Activated CD8-positive, alpha-beta memory T cell treated with anti-CD3 and anti-CD28 coated beads for 36 hours (primary cell): ENCODE measurements at regions not wholly inside any gene's neighbourhood (a gene's known extent, or its start where the extent isn't known, plus 50 kb on each side); places are given as distances from the start of the nearest gene placed in this dataset.

Experiments
- CTCF ChIA-PET: fragments of 350-600 bp; sonication (Branson Sonifier 250); formaldehyde crosslinking; loops from one replicate; lab custom pipeline; 2021; ENCODE audit warnings: antibody characterized with exemption; lab: Charles Lee
- POLR2A ChIA-PET: fragments of 350-600 bp; sonication (Branson Sonifier 250); formaldehyde crosslinking; loops from one replicate; lab custom pipeline; 2021; ENCODE audit warnings: antibody characterized with exemption; lab: Charles Lee

- POLR2A ChIA-PET, result interaction anchor here (0.6 kb wide), 1 partner anchor 211 kb away, joined by 6 read pairs; no protein-coding TSS in a partner anchor
- CTCF ChIA-PET, result no interaction called here
Observed at GRCh38 chr5:30804739-30805505, 388.6 kb upstream of the CDH6 start.

- ChIA-PET POLR2A (no interaction called here), CTCF (no interaction called here)
Observed at GRCh38 chr5:30802961-30803705, 390.4 kb upstream of the CDH6 start.

DNA sequence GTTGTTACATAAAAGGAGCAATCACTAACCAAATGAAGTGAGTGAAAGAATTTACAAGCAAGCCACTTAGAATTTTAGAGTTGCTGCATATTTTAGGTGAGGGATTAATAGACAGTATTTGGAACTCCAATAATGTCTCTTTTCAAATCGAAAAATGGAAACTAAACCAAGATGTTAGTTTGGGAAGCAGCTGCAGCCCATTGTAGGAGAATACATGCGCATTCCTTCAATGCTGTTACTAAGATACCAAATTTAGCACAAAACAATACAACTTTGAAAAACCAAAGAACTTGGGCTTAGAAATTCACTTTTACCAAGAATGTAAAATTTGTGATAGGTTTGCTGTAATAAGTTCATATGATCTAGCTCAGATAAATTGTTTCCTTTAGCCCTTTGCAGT is 411.8 kb upstream of the CDH6 start:
- CTCF ChIA-PET, result no interaction called here
- POLR2A ChIA-PET, result no interaction called here

DNA sequence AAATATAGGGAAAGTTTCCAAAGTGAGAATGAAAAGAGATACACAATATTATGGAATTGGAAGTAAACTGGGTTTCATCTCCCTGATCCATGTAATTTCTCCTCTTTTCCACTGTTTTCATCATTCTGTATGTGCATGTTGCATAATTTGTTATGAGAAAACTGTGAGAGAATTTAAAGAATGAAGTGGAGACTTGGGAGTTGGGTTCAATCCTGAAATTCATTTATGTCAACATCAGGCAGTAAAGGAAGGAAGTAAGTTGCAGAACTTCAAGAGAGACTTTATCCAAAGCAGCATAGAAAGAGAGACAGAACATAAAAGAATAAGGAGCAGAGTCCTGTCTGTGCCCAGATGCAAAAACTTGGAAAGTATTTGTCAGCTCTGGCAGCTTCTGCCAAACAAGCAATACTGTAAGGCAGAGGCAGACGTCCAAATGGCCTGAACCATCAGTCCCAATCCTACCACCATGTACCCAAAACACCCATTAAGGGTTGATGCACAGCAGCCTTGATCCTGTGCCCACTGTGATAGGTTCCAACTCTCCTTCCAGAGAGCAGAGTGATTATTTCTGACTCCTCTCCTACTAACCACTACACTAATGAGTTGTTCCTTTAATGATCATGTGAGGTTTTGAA is 425.3 kb upstream of the CDH6 start:
- POLR2A ChIA-PET, result no interaction called here
- CTCF ChIA-PET, result no interaction called here

DNA sequence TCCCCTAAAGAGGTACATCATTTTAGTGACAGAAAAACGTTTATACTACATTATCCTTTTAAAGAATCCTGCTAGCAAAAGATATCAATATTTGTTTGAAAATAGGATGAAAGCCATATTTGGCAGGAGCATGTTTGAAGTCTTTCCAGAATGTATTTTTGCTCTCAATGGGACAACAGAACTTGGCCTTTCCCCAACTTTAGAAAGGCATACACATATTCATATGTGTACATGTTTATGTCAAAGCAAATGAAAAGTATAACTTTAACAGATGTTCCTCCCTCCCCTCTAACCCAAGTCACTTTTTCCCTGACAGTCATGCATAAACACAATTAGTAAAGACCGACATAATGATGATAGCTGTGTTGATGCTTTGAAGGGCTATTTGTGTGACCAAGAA is 427.8 kb upstream of the CDH6 start:
- CTCF ChIA-PET, result no interaction called here

DNA sequence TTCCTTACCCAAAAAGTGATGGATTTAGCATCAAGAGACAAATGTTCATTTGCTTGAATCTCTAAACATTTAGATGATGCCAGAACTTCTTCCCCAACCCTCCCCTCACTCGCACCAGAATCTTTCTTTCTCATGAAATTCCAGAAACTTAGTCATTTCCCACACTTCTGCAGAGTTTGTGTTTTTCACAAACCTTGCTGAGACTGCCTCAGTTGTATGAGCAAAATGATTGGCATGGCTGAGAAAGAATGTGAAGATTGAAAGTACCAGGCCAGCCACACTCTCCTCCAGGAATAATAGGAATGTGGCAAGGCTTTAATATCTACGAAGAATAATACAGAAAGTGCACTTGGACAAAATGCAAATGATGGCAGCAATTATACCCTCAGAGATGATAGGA is 428.3 kb upstream of the CDH6 start:
- POLR2A ChIA-PET, result no interaction called here
- CTCF ChIA-PET, result no interaction called here

More for the DNA sequence above, 427.8 kb upstream of the CDH6 start:
- POLR2A ChIA-PET, result no interaction called here

DNA sequence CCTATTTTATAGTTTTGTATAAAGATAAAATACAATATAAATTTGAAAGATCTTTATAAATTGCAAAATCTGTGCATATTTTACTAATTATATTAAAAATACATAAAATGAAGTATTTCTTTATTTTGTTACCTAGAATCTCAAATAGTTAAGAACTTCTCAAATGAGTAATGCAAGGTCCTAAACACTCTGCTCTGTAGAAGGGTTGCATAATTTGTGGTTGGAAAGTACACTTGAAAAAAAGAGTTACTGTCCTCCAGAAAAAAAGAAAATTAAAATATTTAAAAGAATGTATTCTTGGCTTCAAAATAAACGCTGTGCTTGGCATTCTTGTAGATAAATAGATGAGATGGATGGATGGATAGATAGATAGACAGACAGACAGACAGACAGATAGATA is 428.8 kb upstream of the CDH6 start:
- CTCF ChIA-PET, result no interaction called here
- POLR2A ChIA-PET, result no interaction called here

DNA sequence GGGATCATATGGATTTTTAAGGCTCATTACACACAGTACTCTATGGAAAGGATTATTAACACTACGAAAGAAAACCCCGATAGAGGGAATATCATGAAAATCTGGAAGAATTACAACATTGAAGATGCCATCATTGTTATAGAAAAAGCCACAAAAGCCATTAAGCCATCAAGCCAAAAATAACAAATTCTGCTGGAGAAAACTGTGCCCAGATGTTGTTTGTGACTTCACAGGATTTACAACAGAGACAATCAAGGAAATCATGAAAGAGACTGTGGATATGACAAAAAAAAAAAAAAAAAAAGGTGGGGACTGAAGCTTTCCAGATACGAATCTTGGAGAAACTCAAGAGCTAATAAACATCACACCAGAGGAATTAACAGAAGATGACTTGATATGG is 433.8 kb upstream of the CDH6 start:
- ChIA-PET POLR2A (no interaction called here), CTCF (no interaction called here)

DNA sequence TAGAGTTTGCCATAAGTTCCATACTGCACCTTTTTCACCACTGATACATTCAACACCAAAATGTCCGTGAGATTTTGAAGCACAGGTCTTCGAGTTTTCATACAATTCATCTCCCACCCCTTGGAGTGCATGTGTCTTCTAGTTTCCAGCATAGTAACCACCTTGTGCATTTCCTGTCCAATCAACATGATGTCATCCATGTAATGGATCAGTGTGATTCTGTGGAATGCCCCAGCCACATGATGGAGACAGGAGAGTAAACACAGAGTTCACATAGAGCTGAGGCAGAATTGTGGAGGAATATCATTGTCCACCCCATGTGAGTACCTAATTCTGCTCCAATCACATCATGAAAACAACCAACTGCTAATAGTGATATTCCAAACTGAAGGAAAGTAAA is 441.5 kb upstream of the CDH6 start:
- ChIA-PET CTCF (no interaction called here), POLR2A (no interaction called here)

GRCh38 chr5:30749971-30750370 is 443.5 kb upstream of the CDH6 start:
- CTCF ChIA-PET, result no interaction called here
- POLR2A ChIA-PET, result no interaction called here

DNA sequence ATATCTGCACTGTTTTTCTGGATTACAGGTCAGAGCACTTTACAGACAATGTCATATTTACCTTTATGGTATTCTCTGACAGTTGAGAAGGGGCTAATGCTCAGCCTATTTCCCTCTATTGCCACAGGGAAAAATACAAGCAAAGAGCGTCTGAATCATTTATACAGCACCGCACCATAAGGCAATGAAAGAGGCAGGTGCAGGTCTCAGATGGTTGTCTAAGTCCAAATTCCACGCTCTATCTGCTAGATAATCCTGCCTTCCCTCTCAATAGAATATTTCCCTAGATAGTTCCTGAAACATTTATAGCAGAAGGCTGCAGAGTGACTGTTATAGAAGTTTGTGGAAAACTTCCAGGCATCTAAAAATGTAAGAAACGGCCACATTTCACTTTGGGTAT is 446.1 kb upstream of the CDH6 start:
- CTCF ChIA-PET, result no interaction called here
- POLR2A ChIA-PET, result no interaction called here

DNA sequence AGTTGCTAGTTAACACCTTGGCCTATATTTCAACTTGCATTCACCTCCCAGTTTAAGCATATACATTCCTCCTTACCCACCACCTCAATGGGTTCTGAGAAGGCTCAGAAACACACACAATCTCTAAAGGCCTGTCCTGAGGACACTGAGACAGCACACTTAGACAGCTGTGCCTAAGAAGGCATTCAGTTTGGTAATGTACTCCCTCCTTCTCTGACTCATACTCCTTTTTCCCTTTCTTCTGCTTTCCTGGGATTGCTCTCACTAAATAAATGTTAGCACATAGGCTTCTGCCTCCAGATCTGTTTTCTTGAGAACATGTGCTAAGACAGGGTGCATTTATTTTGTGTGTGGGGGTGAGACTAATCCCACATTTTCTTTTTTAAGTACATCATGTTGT is 456.8 kb upstream of the CDH6 start:
- ChIA-PET CTCF (no interaction called here), POLR2A (no interaction called here)

- POLR2A ChIA-PET, result no interaction called here
- CTCF ChIA-PET, result no interaction called here
Observed at GRCh38 chr5:30734118-30734517, 459.4 kb upstream of the CDH6 start.

GRCh38 chr5:30725073-30725472 is 468.4 kb upstream of the CDH6 start:
- ChIA-PET POLR2A (no interaction called here), CTCF (no interaction called here)

- CTCF ChIA-PET, result no interaction called here
- POLR2A ChIA-PET, result no interaction called here
Observed at GRCh38 chr5:30698217-30698616, 495.3 kb upstream of the CDH6 start.

DNA sequence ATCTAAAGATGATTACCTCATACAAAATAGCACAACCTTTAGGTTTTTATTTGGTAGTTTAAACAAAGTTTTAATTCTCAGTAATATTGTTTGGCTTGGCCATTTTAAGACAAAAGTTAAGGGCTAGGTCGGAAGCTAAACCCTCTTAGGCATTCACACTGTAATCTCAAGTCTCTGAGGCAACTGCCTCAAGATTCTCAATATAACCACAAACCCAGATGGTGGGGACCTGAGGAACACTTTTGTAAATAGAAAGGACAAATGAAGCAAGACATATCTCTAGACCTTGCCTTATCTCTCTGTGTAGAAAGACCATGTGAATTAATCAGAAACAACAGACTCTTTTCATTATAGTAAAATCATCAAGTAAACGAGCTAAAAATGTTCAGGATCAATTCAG is 500.2 kb upstream of the CDH6 start:
- POLR2A ChIA-PET, result no interaction called here
- CTCF ChIA-PET, result no interaction called here

DNA sequence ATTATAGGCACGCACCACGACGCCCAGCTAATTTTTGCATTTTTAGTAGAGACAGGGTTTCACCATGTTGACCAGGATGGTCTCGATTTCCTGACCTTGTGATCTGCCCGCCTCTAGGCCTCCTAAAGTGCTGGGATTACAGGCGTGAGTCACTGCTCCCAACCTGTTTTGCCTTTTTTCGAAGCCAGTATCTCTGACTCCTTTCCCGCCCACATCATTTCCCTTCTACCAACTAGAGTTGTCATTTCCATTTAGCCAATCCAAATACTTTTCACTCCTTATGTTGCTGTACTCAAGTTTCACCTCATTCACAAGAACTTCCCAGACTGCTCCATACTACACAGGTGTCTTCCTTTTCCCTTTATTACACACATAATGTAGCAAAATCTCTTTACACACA is 502.6 kb upstream of the CDH6 start:
- CTCF ChIA-PET, result no interaction called here

DNA sequence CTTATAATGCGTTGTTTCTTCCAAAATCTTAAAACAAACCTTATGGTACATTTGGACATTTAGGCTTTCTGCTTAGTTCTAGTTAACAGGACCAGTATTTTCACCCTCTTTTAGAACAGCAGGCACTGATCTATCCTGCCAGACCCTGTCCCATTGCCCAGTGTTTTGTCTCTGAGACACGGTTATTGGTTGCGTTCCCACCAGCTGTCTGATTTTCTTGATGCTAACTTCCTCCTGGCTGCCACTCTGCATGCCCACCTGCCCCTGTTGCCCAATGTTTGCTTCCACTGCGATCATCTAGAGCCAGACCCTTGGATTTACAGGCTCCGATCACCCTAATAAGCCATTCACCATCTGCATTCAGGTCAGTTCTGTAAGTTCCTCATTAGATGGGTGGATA is 506.0 kb upstream of the CDH6 start:
- CTCF ChIA-PET, result no interaction called here
- POLR2A ChIA-PET, result no interaction called here

More for the DNA sequence above, 502.6 kb upstream of the CDH6 start:
- POLR2A ChIA-PET, result no interaction called here

DNA sequence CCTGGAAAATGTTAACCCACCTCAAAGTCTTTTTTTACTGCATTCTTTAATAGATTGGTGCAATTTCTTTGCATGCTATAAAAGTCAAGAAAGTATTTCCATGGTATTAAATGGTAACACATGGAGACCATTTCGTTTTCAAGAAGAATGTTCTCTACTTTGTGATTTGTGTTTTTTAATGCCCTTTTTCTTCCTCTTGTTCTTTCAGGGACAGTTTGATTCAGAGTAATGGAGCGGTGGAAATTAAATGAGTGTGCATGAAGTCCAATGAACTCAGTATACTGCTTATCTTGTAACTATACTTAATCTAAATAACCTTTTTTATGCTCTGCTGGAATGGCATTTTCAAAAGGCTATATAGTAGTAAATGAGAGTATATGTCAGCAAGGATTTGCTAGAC is 507.0 kb upstream of the CDH6 start:
- ChIA-PET CTCF (no interaction called here), POLR2A (no interaction called here)

- POLR2A ChIA-PET, result no interaction called here
- CTCF ChIA-PET, result no interaction called here
Observed at GRCh38 chr5:30676223-30676840, 517.2 kb upstream of the CDH6 start.
